NCI-H1417 treated with DMSO at 0.1 percent for 48 hours (cell line): ENCODE measurements at regions not wholly inside any gene's neighbourhood (a gene's known extent, or its start where the extent isn't known, plus 50 kb on each side); places are given as distances from the start of the nearest gene placed in this dataset.
"Not testable (repeated sequence)": the region's sequence is repeated elsewhere in the genome, so short reads cannot be mapped to it uniquely, and the experiment has no call there.

ENCODE experiments used
- DNase-seq: peaks from one replicate; lab custom pipeline; 2025; lab: John Stamatoyannopoulos, UW

GRCh38 chr4:175281894-175282293 lies 363.7 kb downstream of the ADAM29 start:
- DNase-seq = no peak

- DNase-seq = no peak
Observed at GRCh38 chr4:175282407-175282806, 364.2 kb downstream of the ADAM29 start.

- no peak for DNase-seq
Observed at GRCh38 chr4:175290401-175290800, 372.2 kb downstream of the ADAM29 start.

GRCh38 chr4:175297965-175298565 lies 379.9 kb downstream of the ADAM29 start:
- DNase-seq = no peak

- DNase-seq = no peak
Observed at GRCh38 chr4:175306436-175306835, 388.3 kb downstream of the ADAM29 start.

GRCh38 chr4:175307326-175307725 lies 389.2 kb downstream of the ADAM29 start:
- no peak for DNase-seq

- no peak for DNase-seq
Observed at GRCh38 chr4:175308236-175308635, 390.1 kb downstream of the ADAM29 start.

GRCh38 chr4:175309041-175309440 lies 390.9 kb downstream of the ADAM29 start:
- DNase-seq = no peak

- no peak for DNase-seq
Observed at GRCh38 chr4:175325230-175325629, 407.1 kb downstream of the ADAM29 start.

- no peak for DNase-seq
Observed at GRCh38 chr4:175326796-175327195, 408.6 kb downstream of the ADAM29 start.

- DNase-seq = no peak
Observed at GRCh38 chr4:175330236-175330635, 412.1 kb downstream of the ADAM29 start.

- no peak for DNase-seq
Observed at GRCh38 chr4:175330652-175331051, 412.5 kb downstream of the ADAM29 start.

- no peak for DNase-seq
Observed at GRCh38 chr4:175335331-175335730, 417.2 kb downstream of the ADAM29 start.

GRCh38 chr4:175336570-175336969 lies 418.4 kb downstream of the ADAM29 start:
- DNase-seq = not testable (repeated sequence)

- DNase-seq = no peak
Observed at GRCh38 chr4:175339100-175339707, 421.0 kb downstream of the ADAM29 start.

- DNase-seq = no peak
Observed at GRCh38 chr4:175341203-175341755, 423.1 kb downstream of the ADAM29 start.

- no peak for DNase-seq
Observed at GRCh38 chr4:175346376-175346775, 428.2 kb downstream of the ADAM29 start.

GRCh38 chr4:175350246-175350645 lies 432.1 kb downstream of the ADAM29 start:
- DNase-seq = no peak

- no peak for DNase-seq
Observed at GRCh38 chr4:175351473-175351872, 433.3 kb downstream of the ADAM29 start.

- no peak for DNase-seq
Observed at GRCh38 chr4:175369087-175369486, 443.0 kb downstream of the GPM6A start.

GRCh38 chr4:175371091-175371490 lies 441.0 kb downstream of the GPM6A start:
- no peak for DNase-seq

- DNase-seq = no peak
Observed at GRCh38 chr4:175373031-175373430, 439.0 kb downstream of the GPM6A start.

- no peak for DNase-seq
Observed at GRCh38 chr4:175374459-175374858, 437.6 kb downstream of the GPM6A start.
